ENCODE measurements at regions not wholly inside any gene's neighbourhood (a gene's known extent, or its start where the extent isn't known, plus 50 kb on each side); places are given as distances from the start of the nearest gene placed in this dataset.

DNA sequence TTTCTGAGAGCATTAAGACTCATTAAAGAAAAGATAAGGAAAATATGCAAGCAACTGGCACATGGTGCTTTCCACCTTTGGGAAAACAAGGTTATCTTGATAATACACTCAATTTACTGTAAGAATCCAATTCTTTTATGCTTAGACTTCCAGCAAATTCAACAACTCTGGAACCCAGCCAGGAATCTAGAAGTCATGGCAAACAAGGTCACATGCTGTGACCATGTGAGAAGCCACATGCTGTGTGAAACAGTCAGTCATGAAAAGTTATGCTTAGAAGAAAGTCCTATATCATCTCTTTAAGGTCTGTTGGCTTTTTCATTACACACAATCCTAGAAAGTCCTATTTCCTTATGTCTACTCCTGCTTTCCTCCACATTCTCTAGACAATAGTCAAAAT is 581.8 kb upstream of the C9orf72 start:
- TF ChIP-seq, protein P1, sequence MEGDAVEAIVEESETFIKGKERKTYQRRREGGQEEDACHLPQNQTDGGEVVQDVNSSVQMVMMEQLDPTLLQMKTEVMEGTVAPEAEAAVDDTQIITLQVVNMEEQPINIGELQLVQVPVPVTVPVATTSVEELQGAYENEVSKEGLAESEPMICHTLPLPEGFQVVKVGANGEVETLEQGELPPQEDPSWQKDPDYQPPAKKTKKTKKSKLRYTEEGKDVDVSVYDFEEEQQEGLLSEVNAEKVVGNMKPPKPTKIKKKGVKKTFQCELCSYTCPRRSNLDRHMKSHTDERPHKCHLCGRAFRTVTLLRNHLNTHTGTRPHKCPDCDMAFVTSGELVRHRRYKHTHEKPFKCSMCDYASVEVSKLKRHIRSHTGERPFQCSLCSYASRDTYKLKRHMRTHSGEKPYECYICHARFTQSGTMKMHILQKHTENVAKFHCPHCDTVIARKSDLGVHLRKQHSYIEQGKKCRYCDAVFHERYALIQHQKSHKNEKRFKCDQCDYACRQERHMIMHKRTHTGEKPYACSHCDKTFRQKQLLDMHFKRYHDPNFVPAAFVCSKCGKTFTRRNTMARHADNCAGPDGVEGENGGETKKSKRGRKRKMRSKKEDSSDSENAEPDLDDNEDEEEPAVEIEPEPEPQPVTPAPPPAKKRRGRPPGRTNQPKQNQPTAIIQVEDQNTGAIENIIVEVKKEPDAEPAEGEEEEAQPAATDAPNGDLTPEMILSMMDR (IDR thresholded peaks at IDR 0.05; ENCODE audit: borderline replicate concordance, insufficient read depth, low read depth, low read length), result no peak
- no peak overlapping the region for H3K4me3 ChIP-seq (ENCODE audit: low read depth, low read length)

DNA sequence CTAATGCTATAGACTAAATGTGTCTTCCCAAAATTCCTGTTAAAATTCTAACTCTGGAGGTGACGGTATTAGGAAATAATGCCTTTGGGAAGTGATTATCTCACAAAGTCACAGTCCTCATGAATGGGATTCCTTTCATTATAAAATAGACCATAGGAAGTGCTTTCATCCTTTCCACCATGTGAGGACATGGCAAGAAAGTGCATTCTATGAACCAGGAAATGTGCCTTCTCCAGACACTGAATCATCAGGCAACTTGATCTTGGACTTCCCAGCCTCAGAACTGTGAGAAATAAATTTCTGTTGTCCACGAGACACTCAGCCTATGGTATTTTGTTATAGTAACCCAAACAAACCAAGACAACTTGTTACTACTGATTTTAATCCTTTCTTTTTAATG is 582.4 kb upstream of the C9orf72 start:
- no peak overlapping the region for H3K4me3 ChIP-seq (ENCODE audit: low read depth, low read length)
- TF ChIP-seq, protein P1 (IDR thresholded peaks at IDR 0.05; ENCODE audit: borderline replicate concordance, insufficient read depth, low read depth, low read length), result no peak

DNA sequence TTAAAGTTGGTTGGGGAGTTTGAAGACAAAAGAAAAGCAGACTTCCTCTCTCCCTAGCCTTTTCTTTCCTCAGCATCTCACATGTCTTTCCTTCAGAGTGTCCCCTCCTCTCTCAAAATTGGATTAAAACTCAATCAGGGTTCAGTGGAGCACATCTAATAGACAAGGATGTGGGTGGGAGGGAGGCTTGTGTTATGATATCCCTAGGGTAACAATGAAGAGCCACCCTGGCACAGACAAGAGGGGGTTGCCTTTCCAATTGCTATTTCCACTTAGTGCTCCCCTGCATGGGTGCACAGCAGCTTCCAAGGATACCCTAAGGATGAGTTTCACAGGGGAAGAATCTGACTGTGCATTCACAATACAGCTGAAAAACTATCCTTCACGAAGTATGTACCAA is 585.2 kb upstream of the C9orf72 start:
- no peak overlapping the region for H3K4me3 ChIP-seq (ENCODE audit: low read depth, low read length)
- TF ChIP-seq, protein P1 (IDR thresholded peaks at IDR 0.05; ENCODE audit: borderline replicate concordance, insufficient read depth, low read depth, low read length), result no peak

DNA sequence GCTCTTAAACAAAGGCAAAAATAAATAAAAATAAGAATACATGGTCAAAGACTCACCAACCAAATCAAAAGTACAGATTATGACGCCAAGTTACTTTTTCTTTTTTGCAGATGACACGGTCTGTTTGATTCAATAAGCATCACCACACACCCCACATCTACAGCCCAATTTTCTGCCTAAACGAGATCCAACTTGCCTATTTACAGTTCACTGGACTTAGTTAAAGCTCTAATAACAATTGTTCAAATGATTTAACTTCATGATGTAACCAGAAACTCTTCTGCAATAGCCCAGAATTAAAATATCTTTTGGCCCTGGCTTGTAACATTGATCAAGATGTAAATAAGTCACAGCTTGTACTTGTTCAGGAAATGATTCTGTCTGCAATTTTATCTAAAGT is 590.3 kb upstream of the C9orf72 start:
- H3K4me3 ChIP-seq (ENCODE audit: low read depth, low read length), result no peak overlapping the region
- TF ChIP-seq, protein P1 (IDR thresholded peaks at IDR 0.05; ENCODE audit: borderline replicate concordance, insufficient read depth, low read depth, low read length), result no peak

DNA sequence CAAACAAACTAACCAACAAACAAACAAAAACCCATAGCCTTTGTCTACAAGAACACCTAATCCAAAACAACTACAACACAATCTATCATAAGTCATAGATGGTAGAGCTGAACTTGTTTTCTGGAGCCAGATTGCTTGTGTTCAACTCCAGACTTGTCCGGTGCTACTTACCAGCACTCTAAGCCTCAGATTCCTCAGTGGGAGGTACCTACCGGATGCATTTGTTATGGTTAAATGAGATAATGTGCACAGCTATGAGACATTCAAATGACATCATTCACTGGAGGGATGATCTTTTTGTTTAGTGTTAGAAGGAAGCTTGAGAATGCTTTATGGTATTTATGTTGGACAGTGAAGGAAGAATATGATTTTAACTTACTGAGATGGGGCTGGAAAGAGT is 592.9 kb upstream of the C9orf72 start:
- TF ChIP-seq, protein P1 (IDR thresholded peaks at IDR 0.05; ENCODE audit: borderline replicate concordance, insufficient read depth, low read depth, low read length), result no peak
- no peak overlapping the region for H3K4me3 ChIP-seq (ENCODE audit: low read depth, low read length)

DNA sequence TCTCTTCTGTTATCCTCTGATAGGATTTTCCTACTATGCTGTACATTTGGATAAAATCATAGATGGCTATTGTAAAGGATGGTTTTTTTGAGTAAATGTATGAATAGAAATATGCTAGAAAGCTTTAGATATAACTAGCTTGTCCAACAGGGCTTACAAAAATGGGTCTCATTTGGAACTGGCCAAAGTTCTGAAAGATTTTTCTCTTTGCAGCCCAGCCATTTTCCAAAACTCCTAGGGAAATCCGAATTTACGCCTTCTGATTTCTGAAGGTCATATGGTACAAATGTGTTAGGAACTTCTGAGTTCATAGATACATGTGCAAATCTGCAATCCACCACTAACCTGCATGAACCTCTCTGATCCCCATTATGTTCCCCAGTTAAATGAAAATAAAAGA is 603.9 kb upstream of the C9orf72 start:
- TF ChIP-seq, protein P1 (IDR thresholded peaks at IDR 0.05; ENCODE audit: borderline replicate concordance, insufficient read depth, low read depth, low read length), result no peak
- H3K4me3 ChIP-seq (ENCODE audit: low read depth, low read length), result no peak overlapping the region

DNA sequence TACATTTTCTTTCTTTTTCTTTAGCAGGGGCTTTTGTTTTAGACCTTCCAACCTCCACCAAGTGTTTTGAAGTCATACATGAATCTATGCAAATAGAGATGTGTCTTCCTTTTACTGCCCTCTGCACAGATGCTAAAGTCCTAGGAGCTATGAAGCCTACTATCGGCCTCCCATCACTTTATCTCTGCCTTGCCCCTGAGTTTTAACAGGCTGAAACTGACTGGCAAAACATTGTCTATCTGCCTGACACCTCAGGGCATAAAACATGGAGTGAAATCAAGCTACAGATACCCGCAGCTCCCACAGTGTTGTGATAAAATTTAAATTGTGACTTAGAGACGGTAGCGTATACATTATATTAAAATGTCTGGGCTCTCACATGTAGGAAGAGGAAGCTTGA is 604.6 kb upstream of the C9orf72 start:
- H3K4me3 ChIP-seq (ENCODE audit: low read depth, low read length), result no peak overlapping the region
- TF ChIP-seq, protein P1 (IDR thresholded peaks at IDR 0.05; ENCODE audit: borderline replicate concordance, insufficient read depth, low read depth, low read length), result no peak

Data from GM12875 (cell line).